ENCODE measurements at regions not wholly inside any gene's neighbourhood (a gene's known extent, or its start where the extent isn't known, plus 50 kb on each side); places are given as distances from the start of the nearest gene placed in this dataset.

GRCh38 chr1:221457685-221458446, 284.0 kb downstream of the DUSP10 start:
- no peak for DNase-seq

DNA sequence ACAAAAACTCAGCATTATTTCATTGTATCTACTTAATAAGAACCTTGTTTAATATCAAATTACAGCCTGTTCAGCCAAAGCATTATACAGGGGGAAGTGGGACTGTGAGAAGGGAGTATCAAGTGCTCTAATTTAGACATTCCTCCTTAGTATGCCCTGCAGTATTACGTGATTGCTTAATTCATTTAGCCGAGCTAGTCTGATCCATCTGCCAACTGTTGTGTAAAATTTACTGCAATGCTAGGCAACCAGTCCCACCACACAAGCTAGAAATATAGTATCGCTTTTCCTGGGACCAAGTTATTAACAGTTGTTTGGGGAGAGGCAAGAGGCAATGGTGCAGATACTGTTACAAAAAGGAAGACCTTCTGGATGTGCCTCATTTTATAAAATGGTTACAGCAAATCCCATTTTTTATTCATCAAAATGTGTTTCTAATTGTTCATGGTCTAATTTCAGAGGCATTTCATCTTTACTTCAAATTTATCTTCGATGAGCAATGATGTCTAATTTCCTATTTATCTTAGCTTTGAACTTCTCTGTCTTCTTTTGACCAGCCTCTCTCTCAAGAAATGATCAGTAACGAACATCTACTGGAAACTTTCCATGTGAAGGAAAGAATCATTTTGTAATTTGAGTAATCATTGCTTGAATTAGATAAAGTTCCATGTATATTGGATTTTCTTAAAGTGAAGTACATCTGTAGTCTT, 283.3 kb downstream of the DUSP10 start:
- Histone ChIP-seq H3K36me3 (replicated peaks; ENCODE audit: control insufficient read depth, insufficient read depth, low read length) (no peaks in the 10 kb centered on the region), H3K4me3 (ENCODE audit: insufficient read depth, low read depth, low read length) (no peak overlapping the region), H3K27me3 (ENCODE audit: control insufficient read depth, insufficient read depth, low read length) (no peaks in the 10 kb centered on the region)
- DNase-seq, result no peak

More at GRCh38 chr1:221457685-221458446, 284.0 kb downstream of the DUSP10 start:
- Histone ChIP-seq H3K4me3 (ENCODE audit: insufficient read depth, low read depth, low read length) (no peak overlapping the region), H3K27me3 (ENCODE audit: control insufficient read depth, insufficient read depth, low read length) (no peaks in the 10 kb centered on the region), H3K36me3 (replicated peaks; ENCODE audit: control insufficient read depth, insufficient read depth, low read length) (no peaks in the 10 kb centered on the region)

GRCh38 chr1:221459558-221459957, 282.3 kb downstream of the DUSP10 start:
- no peak for DNase-seq

GRCh38 chr1:221462345-221462744, 279.5 kb downstream of the DUSP10 start:
- no peaks in the 10 kb centered on the region for H3K27me3 ChIP-seq (ENCODE audit: control insufficient read depth, insufficient read depth, low read length)
- DNase-seq, result no peak
- H3K4me3 ChIP-seq (ENCODE audit: insufficient read depth, low read depth, low read length), result no peak overlapping the region
- H3K36me3 ChIP-seq (replicated peaks; ENCODE audit: control insufficient read depth, insufficient read depth, low read length), result no peaks in the 10 kb centered on the region

More at GRCh38 chr1:221459558-221459957, 282.3 kb downstream of the DUSP10 start:
- no peak overlapping the region for H3K4me3 ChIP-seq (ENCODE audit: insufficient read depth, low read depth, low read length)
- H3K27me3 ChIP-seq (ENCODE audit: control insufficient read depth, insufficient read depth, low read length), result no peaks in the 10 kb centered on the region
- no peaks in the 10 kb centered on the region for H3K36me3 ChIP-seq (replicated peaks; ENCODE audit: control insufficient read depth, insufficient read depth, low read length)

- Histone ChIP-seq H3K4me3 (ENCODE audit: insufficient read depth, low read depth, low read length) (no peak overlapping the region), H3K36me3 (replicated peaks; ENCODE audit: control insufficient read depth, insufficient read depth, low read length) (no peaks in the 10 kb centered on the region), H3K27me3 (ENCODE audit: control insufficient read depth, insufficient read depth, low read length) (no peaks in the 10 kb centered on the region)
- DNase-seq, result no peak
Observed at GRCh38 chr1:221468546-221468945, 273.3 kb downstream of the DUSP10 start.

DNA sequence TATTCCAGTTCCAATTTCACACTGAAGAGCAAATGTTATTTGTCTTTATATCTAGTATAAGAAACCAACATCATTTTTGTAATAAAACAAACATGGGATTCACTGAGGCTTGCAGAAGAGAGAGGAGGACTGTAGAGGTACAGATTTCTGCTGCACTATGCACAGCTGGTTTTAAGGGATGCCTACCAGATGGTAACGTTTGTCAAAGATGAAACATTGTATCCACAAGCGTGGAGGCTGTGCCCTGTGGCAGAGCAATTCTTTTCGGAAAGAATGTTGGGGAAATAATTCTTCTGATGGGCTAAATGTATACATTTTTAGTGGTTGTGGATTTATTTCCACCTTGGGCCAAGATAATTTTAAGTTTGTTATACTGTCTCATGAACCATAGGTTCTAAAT, 272.4 kb downstream of the DUSP10 start:
- Histone ChIP-seq H3K4me3 (ENCODE audit: insufficient read depth, low read depth, low read length) (no peak overlapping the region), H3K27me3 (ENCODE audit: control insufficient read depth, insufficient read depth, low read length) (no peaks in the 10 kb centered on the region), H3K36me3 (replicated peaks; ENCODE audit: control insufficient read depth, insufficient read depth, low read length) (no peaks in the 10 kb centered on the region)
- DNase-seq, result no peak

- H3K27me3 ChIP-seq (ENCODE audit: control insufficient read depth, insufficient read depth, low read length), result no peaks in the 10 kb centered on the region
- no peak for DNase-seq
- no peaks in the 10 kb centered on the region for H3K36me3 ChIP-seq (replicated peaks; ENCODE audit: control insufficient read depth, insufficient read depth, low read length)
- H3K4me3 ChIP-seq (ENCODE audit: insufficient read depth, low read depth, low read length), result no peak overlapping the region
Observed at GRCh38 chr1:221470000-221470698, 271.7 kb downstream of the DUSP10 start.

- H3K4me3 ChIP-seq (ENCODE audit: insufficient read depth, low read depth, low read length), result no peak overlapping the region
- H3K27me3 ChIP-seq (ENCODE audit: control insufficient read depth, insufficient read depth, low read length), result no peaks in the 10 kb centered on the region
- DNase-seq, result no peak
- no peaks in the 10 kb centered on the region for H3K36me3 ChIP-seq (replicated peaks; ENCODE audit: control insufficient read depth, insufficient read depth, low read length)
Observed at GRCh38 chr1:221473411-221473810, 268.5 kb downstream of the DUSP10 start.

- H3K27me3 ChIP-seq (ENCODE audit: control insufficient read depth, insufficient read depth, low read length), result no peaks in the 10 kb centered on the region
- H3K36me3 ChIP-seq (replicated peaks; ENCODE audit: control insufficient read depth, insufficient read depth, low read length), result no peaks in the 10 kb centered on the region
- DNase-seq, result no peak
- H3K4me3 ChIP-seq (ENCODE audit: insufficient read depth, low read depth, low read length), result no peak overlapping the region
Observed at GRCh38 chr1:221477252-221477651, 264.6 kb downstream of the DUSP10 start.

DNA sequence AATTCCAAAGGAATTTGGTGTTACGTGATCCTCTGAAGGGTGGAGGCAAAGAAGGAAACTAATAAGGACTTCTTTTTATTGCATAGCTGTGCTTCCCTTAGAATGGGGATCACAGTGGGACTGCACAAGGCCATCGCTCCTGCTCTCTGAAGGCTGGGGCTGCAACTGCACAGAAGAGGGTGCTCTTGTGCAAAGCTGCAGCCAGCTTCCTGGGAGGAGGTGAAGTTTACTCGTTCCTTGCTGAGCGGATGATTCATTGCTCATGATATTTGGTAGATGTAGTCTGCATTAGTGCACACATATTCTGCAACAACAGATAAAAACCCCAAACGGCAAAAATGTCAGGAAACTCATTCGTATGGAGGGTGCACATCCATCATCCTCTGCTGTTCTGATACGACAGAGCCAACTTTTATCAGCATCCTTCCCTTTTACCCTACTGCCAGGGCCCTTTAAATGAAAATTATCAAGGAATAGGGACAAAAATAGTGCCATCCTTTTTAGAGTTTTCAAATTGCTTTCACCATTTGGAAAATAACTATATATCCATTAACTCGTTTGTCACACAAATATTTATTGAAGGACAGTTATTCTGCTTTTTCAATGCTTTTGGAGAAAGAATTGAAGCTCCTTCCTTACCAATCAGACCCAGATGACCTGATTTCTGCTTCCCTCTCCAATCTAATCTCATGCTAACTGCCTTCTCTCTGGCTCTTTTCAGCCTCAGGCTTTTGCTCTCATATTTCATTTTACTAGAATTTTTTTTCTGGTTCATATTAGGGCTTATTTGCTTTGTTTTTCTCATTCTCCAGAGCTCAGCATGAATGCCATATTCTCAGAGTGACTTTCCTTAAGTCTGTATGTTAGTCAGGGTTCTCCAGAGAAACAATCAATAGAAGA, 263.6 kb downstream of the DUSP10 start:
- Histone ChIP-seq H3K4me3 (ENCODE audit: insufficient read depth, low read depth, low read length) (no peak overlapping the region), H3K36me3 (replicated peaks; ENCODE audit: control insufficient read depth, insufficient read depth, low read length) (no peaks in the 10 kb centered on the region), H3K27me3 (ENCODE audit: control insufficient read depth, insufficient read depth, low read length) (no peaks in the 10 kb centered on the region)
- peak; percentile 7 for DNase-seq

GRCh38 chr1:221487781-221488524, 253.9 kb downstream of the DUSP10 start:
- Histone ChIP-seq H3K36me3 (replicated peaks; ENCODE audit: control insufficient read depth, insufficient read depth, low read length) (no peaks in the 10 kb centered on the region), H3K4me3 (ENCODE audit: insufficient read depth, low read depth, low read length) (no peak overlapping the region), H3K27me3 (ENCODE audit: control insufficient read depth, insufficient read depth, low read length) (no peaks in the 10 kb centered on the region)
- DNase-seq, result no peak

- H3K4me3 ChIP-seq (ENCODE audit: insufficient read depth, low read depth, low read length), result no peak overlapping the region
- H3K27me3 ChIP-seq (ENCODE audit: control insufficient read depth, insufficient read depth, low read length), result no peaks in the 10 kb centered on the region
- H3K36me3 ChIP-seq (replicated peaks; ENCODE audit: control insufficient read depth, insufficient read depth, low read length), result no peaks in the 10 kb centered on the region
- no peak for DNase-seq
Observed at GRCh38 chr1:221488550-221488949, 253.3 kb downstream of the DUSP10 start.

- Histone ChIP-seq H3K4me3 (ENCODE audit: insufficient read depth, low read depth, low read length) (no peak overlapping the region), H3K27me3 (ENCODE audit: control insufficient read depth, insufficient read depth, low read length) (no peaks in the 10 kb centered on the region), H3K36me3 (replicated peaks; ENCODE audit: control insufficient read depth, insufficient read depth, low read length) (no peaks in the 10 kb centered on the region)
- DNase-seq, result no peak
Observed at GRCh38 chr1:221494670-221495069, 247.2 kb downstream of the DUSP10 start.

Measured in H7 (cell line).